ENCODE measurements at regions not wholly inside any gene's neighbourhood (a gene's known extent, or its start where the extent isn't known, plus 50 kb on each side); places are given as distances from the start of the nearest gene placed in this dataset.

GRCh38 chr16:87229230-87230188 is 87.7 kb downstream of the C16orf95 start:
- TF ChIP-seq CTCF (IDR thresholded peaks at IDR 0.05; ENCODE audit: low read depth, low read length): no peak
- H3K4me3 ChIP-seq (ENCODE audit: low read depth, low read length): no peak overlapping the region

- TF ChIP-seq CTCF (IDR thresholded peaks at IDR 0.05; ENCODE audit: low read depth, low read length): no peak
These were observed 86.6 kb downstream of the C16orf95 start for GRCh38 chr16:87230571-87230970.

GRCh38 chr16:87231295-87231694 is 85.9 kb downstream of the C16orf95 start:
- TF ChIP-seq CTCF (IDR thresholded peaks at IDR 0.05; ENCODE audit: low read depth, low read length): no peak
- no peak overlapping the region for H3K4me3 ChIP-seq (ENCODE audit: low read depth, low read length)

More at GRCh38 chr16:87230571-87230970, 86.6 kb downstream of the C16orf95 start:
- no peak overlapping the region for H3K4me3 ChIP-seq (ENCODE audit: low read depth, low read length)

DNA sequence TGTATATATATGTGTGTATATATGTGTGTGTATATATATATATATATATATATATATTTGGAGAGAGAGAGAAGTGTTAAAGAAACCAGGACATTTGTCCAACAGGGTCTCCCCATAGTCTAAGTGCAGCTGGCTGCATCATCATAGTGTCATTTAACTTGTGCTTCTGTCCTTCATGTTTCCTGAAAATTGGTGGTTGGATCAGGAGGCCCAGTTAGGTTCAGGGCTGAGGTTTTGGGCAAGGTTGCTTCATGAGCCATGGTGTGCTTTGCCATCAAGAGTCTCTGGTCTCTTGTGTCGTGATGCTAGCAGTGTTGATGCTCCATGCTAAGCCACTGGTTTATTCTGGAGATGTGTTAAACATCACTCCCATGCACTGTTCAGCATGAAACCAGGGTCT is 85.3 kb downstream of the C16orf95 start:
- no peak for TF ChIP-seq CTCF (IDR thresholded peaks at IDR 0.05; ENCODE audit: low read depth, low read length)
- H3K4me3 ChIP-seq (ENCODE audit: low read depth, low read length): no peak overlapping the region

DNA sequence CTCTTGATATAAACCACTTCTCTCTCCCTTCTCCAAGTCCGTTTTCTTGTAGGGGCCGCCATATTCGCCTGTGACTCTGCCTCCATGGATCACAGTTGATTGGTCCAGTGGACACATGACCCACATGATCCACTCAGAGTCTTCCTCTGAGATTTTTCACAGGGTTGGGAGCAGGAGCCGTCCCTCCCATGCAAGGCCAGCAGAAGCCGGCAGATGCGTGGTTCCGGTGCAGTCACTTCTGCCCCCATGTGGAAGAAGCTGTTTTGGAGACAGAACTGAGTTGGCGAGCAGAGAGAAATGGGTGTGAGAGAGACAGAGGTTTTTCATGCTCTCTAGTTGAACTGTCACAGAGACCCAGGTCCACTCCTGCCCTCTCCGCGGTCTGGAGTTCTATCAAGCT is 83.3 kb downstream of the C16orf95 start:
- no peak for TF ChIP-seq CTCF (IDR thresholded peaks at IDR 0.05; ENCODE audit: low read depth, low read length)
- H3K4me3 ChIP-seq (ENCODE audit: low read depth, low read length): no peak overlapping the region

- no peak overlapping the region for H3K4me3 ChIP-seq (ENCODE audit: low read depth, low read length)
- no peak for TF ChIP-seq CTCF (IDR thresholded peaks at IDR 0.05; ENCODE audit: low read depth, low read length)
These were observed 82.6 kb downstream of the C16orf95 start for GRCh38 chr16:87234601-87235000.

- TF ChIP-seq CTCF (IDR thresholded peaks at IDR 0.05; ENCODE audit: low read depth, low read length): no peak
- H3K4me3 ChIP-seq (ENCODE audit: low read depth, low read length): no peak overlapping the region
These were observed 81.2 kb downstream of the C16orf95 start for GRCh38 chr16:87235810-87236515.
